ENCODE measurements at regions not wholly inside any gene's neighbourhood (a gene's known extent, or its start where the extent isn't known, plus 50 kb on each side); places are given as distances from the start of the nearest gene placed in this dataset.
A peak's percentile ranks its signal among the peaks of the same experiment; 100 is the strongest.

DNA sequence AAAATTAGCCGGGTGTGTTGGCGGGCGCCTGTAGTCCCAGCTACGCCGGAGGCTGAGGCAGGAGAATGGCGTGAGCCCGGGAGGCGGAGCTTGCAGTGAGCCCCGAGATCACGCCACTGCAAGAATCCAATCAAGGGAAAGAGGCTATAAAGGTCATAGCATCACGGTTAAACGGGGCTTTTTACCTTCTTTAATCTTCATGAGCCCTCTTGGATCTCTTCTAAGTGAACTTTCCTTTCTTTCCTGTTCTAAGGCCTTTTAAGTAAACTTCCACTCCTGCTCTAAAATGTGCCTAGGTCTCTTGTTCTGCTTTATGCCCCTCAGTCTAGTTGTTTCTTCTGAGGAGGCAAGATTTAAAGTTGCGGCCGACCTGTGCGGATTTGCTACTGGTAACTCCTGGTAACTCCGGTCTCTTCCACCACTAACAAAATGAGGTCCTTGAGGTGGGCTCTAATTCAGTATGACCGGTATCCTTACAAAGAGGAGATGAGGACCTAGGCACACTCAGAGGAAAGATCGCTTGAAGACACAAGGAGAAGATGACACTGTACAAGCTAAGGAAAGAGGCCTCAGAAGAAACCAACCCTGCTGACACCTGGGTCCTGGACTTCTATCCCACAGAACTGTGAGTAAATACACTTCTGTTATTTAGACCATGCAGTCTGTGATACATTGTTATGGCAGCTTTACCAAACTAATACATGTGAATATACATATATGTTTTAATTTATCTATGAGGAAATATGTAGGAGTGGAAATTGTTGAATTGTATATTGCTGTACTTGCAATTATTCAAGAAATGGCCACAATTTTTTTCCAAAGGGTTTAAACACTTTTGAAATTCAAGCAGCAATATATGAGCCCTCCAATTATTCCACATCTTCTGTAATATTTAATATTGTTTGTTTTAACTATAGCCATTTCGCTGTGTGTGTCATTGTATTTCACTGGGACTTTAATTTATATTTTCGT, 331.5 kb upstream of the CNTNAP2 start (continued):
- TF ChIP-seq ETV6 (IDR thresholded peaks at IDR 0.05; ENCODE audit: borderline replicate concordance in 1 of 2, low read depth in 2 of 2, low read length in 1 of 2) (no peak), ETV6 (CRISPR knock-in tag; IDR thresholded peaks at IDR 0.05; ENCODE audit: borderline replicate concordance) (no peak), JUND (IDR thresholded peaks at IDR 0.05; ENCODE audit: borderline replicate concordance, low read depth, low read length) (0 out of 2 replicates have a peak, but pooled peaks have one; percentile 37), JUND (tag; IDR thresholded peaks at IDR 0.05; ENCODE audit: borderline replicate concordance, low read depth, low read length) (no peak; the same call in 2 of the 3 replicates), RAD21 (CRISPR knock-in tag; conservative IDR thresholded peaks at IDR 0.05 in 1 of 2, IDR thresholded peaks at IDR 0.05 in 1 of 2) (no peak), EP400 (IDR thresholded peaks at IDR 0.05) (peak; percentile 66), ZNF133 (CRISPR knock-in tag; IDR thresholded peaks at IDR 0.05) (0 out of 2 replicates have a peak, but pooled peaks have one; percentile 19), HNRNPL (IDR thresholded peaks at IDR 0.05; ENCODE audit: low read depth, low read length) (no peak), CCNT2 (IDR thresholded peaks at IDR 0.05; ENCODE audit: borderline replicate concordance, extremely low read depth, insufficient read length, low read depth, low read length) (no peak), FOSL1 (tag; conservative IDR thresholded peaks at IDR 0.05) (no peak), POLR2G (IDR thresholded peaks at IDR 0.05; ENCODE audit: low read depth, low read length) (peak; percentile 79), EHMT2 (IDR thresholded peaks at IDR 0.05) (no peak), ZNF143 (CRISPR knock-in tag; IDR thresholded peaks at IDR 0.05) (no peak)
- TF ChIP-seq, protein P1, sequence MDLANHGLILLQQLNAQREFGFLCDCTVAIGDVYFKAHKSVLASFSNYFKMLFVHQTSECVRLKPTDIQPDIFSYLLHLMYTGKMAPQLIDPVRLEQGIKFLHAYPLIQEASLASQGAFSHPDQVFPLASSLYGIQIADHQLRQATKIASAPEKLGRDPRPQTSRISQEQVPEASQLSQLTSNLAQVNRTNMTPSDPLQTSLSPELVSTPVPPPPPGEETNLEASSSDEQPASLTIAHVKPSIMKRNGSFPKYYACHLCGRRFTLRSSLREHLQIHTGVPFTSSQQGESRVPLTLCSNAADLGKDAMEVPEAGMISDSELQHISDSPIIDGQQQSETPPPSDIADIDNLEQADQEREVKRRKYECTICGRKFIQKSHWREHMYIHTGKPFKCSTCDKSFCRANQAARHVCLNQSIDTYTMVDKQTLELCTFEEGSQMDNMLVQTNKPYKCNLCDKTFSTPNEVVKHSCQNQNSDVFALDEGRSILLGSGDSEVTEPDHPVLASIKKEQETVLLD (IDR thresholded peaks at IDR 0.05): no peak

Measured in K562 (cell line).